ENCODE measurements at regions not wholly inside any gene's neighbourhood (a gene's known extent, or its start where the extent isn't known, plus 50 kb on each side); places are given as distances from the start of the nearest gene placed in this dataset.

DNA sequence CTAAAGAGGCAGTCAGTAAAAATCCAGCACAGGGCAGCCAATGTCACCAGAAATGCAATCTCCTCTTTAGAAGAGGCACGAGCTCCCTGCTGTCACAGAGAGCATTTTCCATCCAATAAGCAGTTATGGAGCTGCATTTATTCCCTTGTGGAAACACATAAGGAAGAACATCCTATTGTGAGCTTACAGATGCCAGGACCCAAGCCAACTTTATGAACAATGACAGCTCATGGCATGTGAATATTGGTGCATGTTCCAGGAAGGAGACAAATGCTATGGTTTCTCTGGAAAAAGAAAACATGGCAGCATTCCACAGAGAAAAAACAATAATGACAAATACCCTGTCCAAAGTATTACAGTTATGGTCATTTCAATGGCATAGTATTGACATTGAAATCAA, 955.6 kb downstream of the UQCRFS1 start:
- FAIRE-seq (no peak), DNase-seq (ENCODE audit: low read depth, low spot score) (no peak), ATAC-seq (no peak)
- CTCF ChIA-PET, result interaction anchor here (1.4 kb wide), 1 partner anchor 15 kb away, joined by 5 read pairs; no protein-coding TSS in a partner anchor
- H3K9me3 ChIP-seq (replicated peaks; ENCODE audit: control insufficient read depth, insufficient read depth, low read length), result no peaks in the 10 kb centered on the region; the same call in 2 of the 3 replicates
- RAD21 ChIA-PET (ENCODE audit: unreplicated experiment), result no interaction called here
- 0% methylated on average over 1 of the region's 1 CpG for WGBS (ENCODE audit: insufficient coverage, insufficient replicate concordance, low lambda C conversion rate, missing lambda C conversion rate)
- no peak overlapping the region for H3K4me2 ChIP-seq (ENCODE audit: control insufficient read depth, insufficient read depth)
- no peak overlapping the region for H3K9ac ChIP-seq (ENCODE audit: control insufficient read depth, insufficient read depth, low read length)
- H4K20me1 ChIP-seq (ENCODE audit: control insufficient read depth, insufficient read depth), result no peaks in the 10 kb centered on the region
- SMC1A ChIA-PET (ENCODE audit: uncharacterized antibody, unreplicated experiment), result no interaction called here
- in situ Hi-C loops (cut with MboI) (no loop called here), intact Hi-C loops (cut with micrococcal nuclease; ENCODE audit: unreplicated experiment) (no loop called here)
- BruUV-seq (replicated peaks), result no TSS peak
- H3K4me1 ChIP-seq (ENCODE audit: control insufficient read depth, insufficient read depth, low read length), result no peaks in the 10 kb centered on the region
- no peak overlapping the region for H3K4me3 ChIP-seq
- H3K36me3 ChIP-seq (ENCODE audit: control insufficient read depth in 2 of 2, insufficient read depth in 2 of 2, low read length in 1 of 2), result no peaks in the 10 kb centered on the region
- no peak overlapping the region for H2AFZ ChIP-seq (ENCODE audit: control insufficient read depth, low read depth, low read length)
- no peaks in the 10 kb centered on the region for H3K27me3 ChIP-seq (replicated peaks in 1 of 2; ENCODE audit: control insufficient read depth in 2 of 2, insufficient read depth in 2 of 2, low read length in 1 of 2)
- H3K27ac ChIP-seq (ENCODE audit: control insufficient read depth, insufficient read depth), result no peak overlapping the region
- TF ChIP-seq JUND (IDR thresholded peaks at IDR 0.05; ENCODE audit: low read depth, low read length) (no peak), IRF4 (IDR thresholded peaks at IDR 0.05; ENCODE audit: low read depth, low read length) (no peak), NFXL1 (IDR thresholded peaks at IDR 0.05; ENCODE audit: borderline replicate concordance) (no peak), FOXM1 (IDR thresholded peaks at IDR 0.05; ENCODE audit: low read depth, low read length) (no peak), ZNF217 (IDR thresholded peaks at IDR 0.05) (no peak), BACH1 (IDR thresholded peaks at IDR 0.05; ENCODE audit: borderline replicate concordance) (no peak), SRF (IDR thresholded peaks at IDR 0.05; ENCODE audit: low read depth in 2 of 2, low read length in 2 of 2) (no peak), SUZ12 (IDR thresholded peaks at IDR 0.05; ENCODE audit: unreplicated experiment) (no peak)
- TF ChIP-seq, protein P1, sequence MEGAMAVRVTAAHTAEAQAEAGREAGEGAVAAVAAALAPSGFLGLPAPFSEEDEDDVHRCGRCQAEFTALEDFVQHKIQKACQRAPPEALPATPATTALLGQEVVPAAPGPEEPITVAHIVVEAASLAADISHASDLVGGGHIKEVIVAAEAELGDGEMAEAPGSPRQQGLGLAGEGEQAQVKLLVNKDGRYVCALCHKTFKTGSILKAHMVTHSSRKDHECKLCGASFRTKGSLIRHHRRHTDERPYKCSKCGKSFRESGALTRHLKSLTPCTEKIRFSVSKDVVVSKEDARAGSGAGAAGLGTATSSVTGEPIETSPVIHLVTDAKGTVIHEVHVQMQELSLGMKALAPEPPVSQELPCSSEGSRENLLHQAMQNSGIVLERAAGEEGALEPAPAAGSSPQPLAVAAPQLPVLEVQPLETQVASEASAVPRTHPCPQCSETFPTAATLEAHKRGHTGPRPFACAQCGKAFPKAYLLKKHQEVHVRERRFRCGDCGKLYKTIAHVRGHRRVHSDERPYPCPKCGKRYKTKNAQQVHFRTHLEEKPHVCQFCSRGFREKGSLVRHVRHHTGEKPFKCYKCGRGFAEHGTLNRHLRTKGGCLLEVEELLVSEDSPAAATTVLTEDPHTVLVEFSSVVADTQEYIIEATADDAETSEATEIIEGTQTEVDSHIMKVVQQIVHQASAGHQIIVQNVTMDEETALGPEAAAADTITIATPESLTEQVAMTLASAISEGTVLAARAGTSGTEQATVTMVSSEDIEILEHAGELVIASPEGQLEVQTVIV (IDR thresholded peaks at IDR 0.05; ENCODE audit: borderline replicate concordance, partially characterized antibody), result no peak
- POLR2A ChIA-PET, result no interaction called here
- no peaks in the 10 kb centered on the region for H3K79me2 ChIP-seq (ENCODE audit: control insufficient read depth, insufficient read depth, low read length)
